ENCODE measurements at regions not wholly inside any gene's neighbourhood (a gene's known extent, or its start where the extent isn't known, plus 50 kb on each side); places are given as distances from the start of the nearest gene placed in this dataset.

- TF ChIP-seq CBX3 (IDR thresholded peaks at IDR 0.05; ENCODE audit: borderline replicate concordance in 1 of 2, low read length in 2 of 2): no peak
These were observed 252.6 kb downstream of the SEC23IP start (continued) for GRCh38 chr10:120145107-120145506.

DNA sequence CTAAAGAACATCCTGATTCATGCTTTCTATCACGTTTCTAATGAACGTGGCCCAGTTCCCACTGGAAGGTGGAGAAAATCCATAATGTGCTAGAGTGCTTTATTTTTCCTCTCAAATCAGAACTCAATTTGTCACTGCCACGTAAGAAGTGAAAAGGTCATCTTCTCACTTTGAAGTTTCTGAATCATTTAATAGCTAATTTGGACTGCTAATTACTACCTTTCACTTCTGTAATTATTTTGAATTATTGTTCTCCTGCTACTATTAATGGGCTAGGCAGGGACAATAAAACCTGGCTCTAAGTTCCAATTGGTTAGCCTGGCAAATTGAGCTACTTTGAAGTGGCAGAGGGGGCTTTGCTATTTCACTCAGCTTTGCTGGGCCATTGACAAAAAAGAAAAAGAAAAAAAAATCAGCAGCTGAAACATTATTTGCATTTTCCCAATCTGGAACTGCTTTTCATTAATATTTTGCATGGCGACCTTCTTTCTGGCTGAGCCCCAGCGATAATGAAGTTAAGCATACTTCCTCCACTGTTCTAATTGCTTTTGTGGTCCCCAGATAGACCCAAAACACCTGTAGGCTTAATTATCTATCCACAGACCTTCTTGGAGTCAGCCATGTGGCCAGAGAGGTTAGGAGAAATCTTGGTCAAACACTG, 264.2 kb downstream of the SEC23IP start:
- WGBS (ENCODE audit: insufficient coverage, low coverage, missing lambda C conversion rate): 7% methylated on average over 5 of the region's 5 CpGs
- DNase-seq (ENCODE audit: extremely low read depth in 1 of 4, low spot score in 3 of 4): no peak
- no peak overlapping the region for H2AFZ ChIP-seq (ENCODE audit: low read depth, low read length)
- H3K79me2 ChIP-seq (ENCODE audit: control insufficient read depth, insufficient read depth, low read length): no peaks in the 10 kb centered on the region
- H3K9me1 ChIP-seq (ENCODE audit: control insufficient read depth, insufficient read depth, low read length): no peaks in the 10 kb centered on the region
- no peaks in the 10 kb centered on the region for H3K4me1 ChIP-seq (replicated peaks in 1 of 2; ENCODE audit: control insufficient read depth in 2 of 2, insufficient read depth in 2 of 2, low read length in 2 of 2)
- H3K4me3 ChIP-seq: no peak overlapping the region
- FAIRE-seq: no peak
- intact Hi-C loops (cut with micrococcal nuclease) (no loop called here), in situ Hi-C loops (cut with MboI) (no loop called here)
- no peaks in the 10 kb centered on the region for H4K20me1 ChIP-seq (replicated peaks; ENCODE audit: control insufficient read depth, insufficient read depth, low read length)
- H3K27me3 ChIP-seq (ENCODE audit: control insufficient read depth in 2 of 2, insufficient read depth in 2 of 2, low read length in 2 of 2): no peaks in the 10 kb centered on the region
- BruUV-seq (replicated peaks): no TSS peak
- ChIA-PET CTCF (ENCODE audit: low intra/inter-chr PET ratio) (no interaction called here), POLR2A (interaction anchor here (0.6 kb wide), 1 partner anchor 212 kb away, joined by 3 read pairs; no protein-coding TSS in a partner anchor)
- no peaks in the 10 kb centered on the region for H3K36me3 ChIP-seq (ENCODE audit: control insufficient read depth, insufficient read depth, low read length)
- H3K9ac ChIP-seq (ENCODE audit: insufficient read depth in 1 of 2, low read depth in 2 of 2, low read length in 2 of 2): no peak overlapping the region
- H3K4me2 ChIP-seq (ENCODE audit: insufficient read depth, low read length): no peak overlapping the region
- no peaks in the 10 kb centered on the region for H3K9me3 ChIP-seq (replicated peaks; ENCODE audit: control insufficient read depth, insufficient read depth, low read depth, low read length)
- H3K27ac ChIP-seq (ENCODE audit: extremely low read depth, low read depth, low read length): no peak overlapping the region
- ATAC-seq: no peak
- TF ChIP-seq, protein P1, sequence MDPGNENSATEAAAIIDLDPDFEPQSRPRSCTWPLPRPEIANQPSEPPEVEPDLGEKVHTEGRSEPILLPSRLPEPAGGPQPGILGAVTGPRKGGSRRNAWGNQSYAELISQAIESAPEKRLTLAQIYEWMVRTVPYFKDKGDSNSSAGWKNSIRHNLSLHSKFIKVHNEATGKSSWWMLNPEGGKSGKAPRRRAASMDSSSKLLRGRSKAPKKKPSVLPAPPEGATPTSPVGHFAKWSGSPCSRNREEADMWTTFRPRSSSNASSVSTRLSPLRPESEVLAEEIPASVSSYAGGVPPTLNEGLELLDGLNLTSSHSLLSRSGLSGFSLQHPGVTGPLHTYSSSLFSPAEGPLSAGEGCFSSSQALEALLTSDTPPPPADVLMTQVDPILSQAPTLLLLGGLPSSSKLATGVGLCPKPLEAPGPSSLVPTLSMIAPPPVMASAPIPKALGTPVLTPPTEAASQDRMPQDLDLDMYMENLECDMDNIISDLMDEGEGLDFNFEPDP (CRISPR knock-in tag; IDR thresholded peaks at IDR 0.05): no peak
- TF ChIP-seq ZC3H11A (IDR thresholded peaks at IDR 0.05; ENCODE audit: low read depth, low read length) (no peak), ZNF318 (IDR thresholded peaks at IDR 0.05; ENCODE audit: borderline replicate concordance in 1 of 2, low read depth in 1 of 2) (no peak), DMBX1 (CRISPR knock-in tag; IDR thresholded peaks at IDR 0.05; ENCODE audit: borderline replicate concordance) (no peak), E2F1 (CRISPR knock-in tag; IDR thresholded peaks at IDR 0.05) (no peak)
- TF ChIP-seq, protein P2, sequence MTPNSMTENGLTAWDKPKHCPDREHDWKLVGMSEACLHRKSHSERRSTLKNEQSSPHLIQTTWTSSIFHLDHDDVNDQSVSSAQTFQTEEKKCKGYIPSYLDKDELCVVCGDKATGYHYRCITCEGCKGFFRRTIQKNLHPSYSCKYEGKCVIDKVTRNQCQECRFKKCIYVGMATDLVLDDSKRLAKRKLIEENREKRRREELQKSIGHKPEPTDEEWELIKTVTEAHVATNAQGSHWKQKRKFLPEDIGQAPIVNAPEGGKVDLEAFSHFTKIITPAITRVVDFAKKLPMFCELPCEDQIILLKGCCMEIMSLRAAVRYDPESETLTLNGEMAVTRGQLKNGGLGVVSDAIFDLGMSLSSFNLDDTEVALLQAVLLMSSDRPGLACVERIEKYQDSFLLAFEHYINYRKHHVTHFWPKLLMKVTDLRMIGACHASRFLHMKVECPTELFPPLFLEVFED (CRISPR knock-in tag; conservative IDR thresholded peaks at IDR 0.05): no peak
